ENCODE measurements at regions not wholly inside any gene's neighbourhood (a gene's known extent, or its start where the extent isn't known, plus 50 kb on each side); places are given as distances from the start of the nearest gene placed in this dataset.
"Not testable (repeated sequence)": the region's sequence is repeated elsewhere in the genome, so short reads cannot be mapped to it uniquely, and the experiment has no call there.

DNA sequence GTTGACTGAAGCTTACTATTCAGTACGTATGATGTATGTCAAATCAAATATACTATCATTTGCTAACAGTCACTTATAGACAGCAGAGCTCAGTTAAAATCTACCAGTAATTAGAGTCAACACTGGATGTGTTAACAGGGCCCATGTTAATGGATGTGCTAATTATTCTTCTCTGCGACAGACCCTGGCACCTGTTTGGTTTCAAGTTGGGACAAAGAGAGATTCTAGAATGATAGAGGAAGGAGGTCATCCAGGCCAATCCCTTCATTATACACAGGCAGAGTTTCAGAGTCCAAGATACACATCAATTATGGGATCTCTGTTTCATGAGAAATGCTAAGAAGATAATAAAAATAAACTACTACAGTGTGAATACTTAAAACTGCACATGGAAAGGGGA, 615.0 kb downstream of the ZNF608 start:
- DNase-seq (ENCODE audit: low read depth in 2 of 2), result no peak

- no peak for DNase-seq (ENCODE audit: low read depth in 2 of 2)
These were observed 615.6 kb downstream of the ZNF608 start for GRCh38 chr5:124130816-124131215.

DNA sequence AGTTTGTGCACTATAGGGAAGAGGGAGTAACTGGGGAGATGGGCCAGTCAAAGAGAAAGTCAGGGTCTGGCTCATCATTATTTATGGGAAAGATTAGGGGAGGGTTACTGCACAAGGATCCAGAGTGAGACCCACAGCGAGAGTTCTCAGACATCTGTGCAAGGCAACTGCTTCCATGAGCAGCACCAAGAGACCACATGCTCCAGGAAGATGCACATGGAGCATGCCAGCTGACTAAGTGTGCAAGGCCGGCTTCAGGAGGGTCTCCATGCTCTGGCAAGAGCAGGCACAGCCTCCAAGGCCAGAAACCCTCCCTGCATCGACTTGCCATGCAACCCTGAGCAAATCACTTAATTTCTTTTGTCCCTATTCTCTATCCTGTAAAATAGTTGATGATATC, 616.9 kb downstream of the CSNK1G3 start:
- DNase-seq (ENCODE audit: low read depth in 2 of 2), result no peak

DNA sequence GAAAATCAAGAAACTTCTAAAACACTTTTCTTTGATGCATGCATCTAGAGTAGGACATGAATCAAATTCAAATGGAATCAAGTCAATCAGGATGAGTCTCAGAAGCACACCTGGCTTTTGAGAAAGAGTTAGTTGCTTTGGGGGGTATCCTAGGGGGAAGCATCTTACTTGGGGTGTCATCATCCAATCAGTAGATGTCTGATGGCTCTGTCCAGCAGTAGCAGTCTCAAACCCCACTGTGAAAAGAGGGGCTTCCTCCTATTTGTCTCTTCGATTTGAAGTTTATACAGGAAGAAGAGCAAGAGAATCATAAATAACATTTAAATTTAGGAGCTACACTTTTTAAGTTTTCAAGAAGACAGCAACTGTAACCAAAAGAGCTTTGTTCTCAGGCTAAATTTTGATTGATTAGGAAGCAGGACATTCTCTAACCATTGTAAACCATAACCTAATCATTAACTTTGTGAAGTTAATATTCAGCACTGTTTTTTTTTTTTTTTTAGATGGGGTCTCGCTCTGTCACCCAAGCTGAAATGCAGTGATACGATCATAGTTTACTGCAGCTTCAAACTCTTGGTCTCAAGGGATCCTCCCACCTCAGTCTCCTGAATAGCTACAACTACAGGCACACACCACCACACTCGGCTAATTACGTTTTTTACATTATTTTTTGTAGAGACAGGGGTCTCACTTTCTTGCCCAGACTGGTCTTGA, 614.7 kb downstream of the CSNK1G3 start:
- no peak for DNase-seq (ENCODE audit: low read depth in 2 of 2)

DNA sequence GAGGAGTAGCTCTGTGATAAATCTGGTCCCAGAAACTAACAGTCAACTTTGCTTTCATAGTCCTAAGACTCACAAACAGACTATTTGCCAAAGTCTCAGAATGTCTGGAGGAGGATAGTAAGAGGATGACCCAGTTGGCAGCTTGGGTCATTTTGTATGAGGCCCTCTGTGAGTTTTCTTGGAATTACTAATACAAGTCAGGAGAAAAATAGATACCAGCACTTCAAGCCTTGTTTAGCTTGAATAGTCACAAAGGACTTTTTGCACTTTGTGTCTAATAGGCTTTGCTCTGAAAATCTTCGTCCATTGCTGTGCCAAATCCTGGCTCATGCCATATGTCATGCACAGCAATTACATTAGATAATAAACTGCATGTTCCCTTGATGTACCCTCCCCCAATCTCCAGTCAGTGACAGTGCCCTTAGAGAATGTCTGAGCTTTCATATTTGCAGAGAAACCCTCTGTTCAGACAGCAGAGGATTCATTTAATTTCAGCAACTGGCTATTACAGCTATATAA, 612.8 kb downstream of the CSNK1G3 start:
- no peak for DNase-seq (ENCODE audit: low read depth in 2 of 2)

DNA sequence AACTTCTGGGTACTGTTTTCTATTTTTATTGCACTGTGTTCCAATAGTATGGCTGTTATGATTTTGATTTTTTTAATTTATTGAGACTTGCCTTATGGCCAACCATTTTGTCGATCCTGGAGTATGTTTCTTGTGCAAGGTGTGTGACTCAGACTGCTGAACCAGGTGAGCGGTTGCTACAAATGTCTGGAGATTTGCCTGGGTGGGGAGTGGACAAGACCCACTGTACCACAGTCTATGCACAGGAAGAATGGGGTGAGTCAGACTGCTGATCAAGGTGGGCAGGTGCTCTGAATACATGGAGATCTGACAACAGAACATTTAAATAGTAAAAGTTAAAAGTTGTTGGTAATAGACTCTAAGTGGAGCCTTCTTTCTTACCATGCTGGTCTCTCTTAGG, 609.2 kb downstream of the CSNK1G3 start:
- no peak for DNase-seq (ENCODE audit: low read depth in 2 of 2)

DNA sequence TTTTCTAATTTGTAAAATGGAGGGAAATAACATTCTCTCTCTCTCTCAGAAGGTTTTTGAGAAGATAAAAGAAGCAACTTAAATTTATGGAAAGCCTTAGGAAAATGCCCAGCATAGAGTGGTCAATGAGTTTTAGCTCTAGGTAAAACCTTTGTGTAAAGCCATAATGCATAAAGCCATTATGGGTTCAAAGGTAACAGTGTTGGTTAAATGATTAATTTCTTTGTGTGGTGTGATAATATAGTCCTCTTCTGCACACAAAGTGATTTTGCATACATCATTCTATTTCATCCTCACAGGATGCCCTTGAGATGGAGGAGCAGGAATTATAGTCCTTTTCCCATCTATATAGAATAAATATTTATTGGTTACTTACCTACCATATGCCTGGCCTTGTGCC, 602.9 kb downstream of the CSNK1G3 start:
- DNase-seq (ENCODE audit: low read depth in 2 of 2), result no peak

DNA sequence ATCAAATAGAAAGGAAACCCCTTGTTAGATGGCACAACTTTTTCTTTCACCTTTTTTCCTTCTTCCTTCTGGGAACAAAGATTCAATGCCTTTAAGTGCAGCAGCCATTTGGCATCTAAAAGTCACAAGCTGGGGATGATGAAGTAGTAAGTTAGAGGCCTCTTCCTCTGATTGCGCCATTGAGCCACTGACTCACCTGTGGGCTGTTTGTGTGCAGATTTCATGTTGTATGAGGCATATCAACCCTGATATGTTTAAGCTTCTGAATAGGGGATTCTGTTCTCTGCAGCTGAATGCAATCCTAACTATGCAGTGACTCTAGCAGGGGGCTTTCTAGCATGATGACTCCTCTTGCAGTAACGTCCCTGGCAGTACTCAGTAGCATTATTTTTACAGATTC, 599.9 kb downstream of the CSNK1G3 start:
- DNase-seq (ENCODE audit: low read depth in 2 of 2), result no peak

- DNase-seq (ENCODE audit: low read depth in 2 of 2), result no peak
These were observed 599.0 kb downstream of the CSNK1G3 start for GRCh38 chr5:124110942-124111341.

GRCh38 chr5:124105326-124105725, 593.3 kb downstream of the CSNK1G3 start:
- DNase-seq (ENCODE audit: low read depth in 2 of 2), result no peak

- no peak for DNase-seq (ENCODE audit: low read depth in 2 of 2)
These were observed 592.8 kb downstream of the CSNK1G3 start for GRCh38 chr5:124104821-124105220.

GRCh38 chr5:124104344-124104743, 592.4 kb downstream of the CSNK1G3 start:
- DNase-seq (ENCODE audit: low read depth in 2 of 2), result no peak

GRCh38 chr5:124103671-124104070, 591.7 kb downstream of the CSNK1G3 start:
- DNase-seq (ENCODE audit: low read depth in 2 of 2), result no peak

DNA sequence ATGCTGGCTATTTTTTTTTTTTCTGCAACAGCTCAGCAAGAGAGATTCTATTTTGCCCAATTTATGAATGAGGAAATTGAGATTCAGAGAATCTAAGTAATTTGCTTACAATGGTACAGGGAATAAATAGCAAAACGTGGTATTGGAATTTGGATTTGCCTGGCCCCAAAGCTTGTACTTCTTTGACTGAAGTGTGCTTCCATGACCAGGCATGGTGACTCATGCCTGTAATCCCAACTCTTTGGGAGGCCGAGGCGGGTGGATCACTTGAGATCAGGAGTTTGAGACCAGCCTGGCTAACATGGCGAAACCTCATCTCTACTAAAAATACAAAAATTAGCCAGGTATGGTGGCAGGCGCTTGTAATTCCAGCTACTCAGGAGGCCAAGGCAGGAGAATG, 591.1 kb downstream of the CSNK1G3 start:
- DNase-seq (ENCODE audit: low read depth in 2 of 2), result not testable (repeated sequence)

- DNase-seq (ENCODE audit: low read depth in 2 of 2), result no peak
These were observed 590.5 kb downstream of the CSNK1G3 start for GRCh38 chr5:124102486-124102885.

DNA sequence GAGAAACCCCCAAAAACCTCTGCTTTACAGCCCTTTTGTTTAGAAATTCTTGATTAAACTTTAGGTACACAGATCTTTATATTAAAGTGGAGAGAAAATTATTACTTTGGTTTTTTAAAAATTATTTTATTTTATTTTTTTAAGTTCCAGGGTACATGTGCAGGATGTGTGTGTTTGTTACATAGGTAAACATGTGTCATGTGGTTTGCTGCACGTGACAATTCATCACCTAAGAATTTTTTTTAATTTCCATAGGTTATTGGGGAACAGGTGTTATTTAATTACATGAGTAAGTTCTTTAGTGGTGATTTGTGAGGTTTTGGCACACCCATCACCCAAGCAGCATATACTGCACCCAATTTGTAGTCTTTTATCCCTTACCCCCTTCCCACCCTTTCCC, 581.7 kb downstream of the CSNK1G3 start:
- no peak for DNase-seq (ENCODE audit: low read depth in 2 of 2)

DNA sequence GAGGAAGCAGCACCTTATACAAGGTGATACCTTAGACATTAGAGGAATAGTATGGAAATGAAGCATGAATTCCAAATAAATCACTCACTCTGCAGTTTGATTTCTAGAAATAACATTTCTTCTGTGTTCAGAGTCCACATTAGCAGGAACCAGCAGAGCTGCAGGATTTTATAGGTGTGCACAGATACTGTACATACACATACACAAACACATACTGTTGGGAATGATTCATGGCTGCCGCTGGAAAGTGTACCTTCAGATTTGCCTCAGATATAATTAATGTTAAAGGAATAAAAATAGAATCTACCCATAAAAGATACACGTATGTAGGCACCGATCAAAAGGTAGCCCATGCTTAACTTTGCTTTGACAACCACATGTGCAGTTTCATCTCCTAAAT, 578.1 kb downstream of the CSNK1G3 start:
- no peak for DNase-seq (ENCODE audit: low read depth in 2 of 2)

DNA sequence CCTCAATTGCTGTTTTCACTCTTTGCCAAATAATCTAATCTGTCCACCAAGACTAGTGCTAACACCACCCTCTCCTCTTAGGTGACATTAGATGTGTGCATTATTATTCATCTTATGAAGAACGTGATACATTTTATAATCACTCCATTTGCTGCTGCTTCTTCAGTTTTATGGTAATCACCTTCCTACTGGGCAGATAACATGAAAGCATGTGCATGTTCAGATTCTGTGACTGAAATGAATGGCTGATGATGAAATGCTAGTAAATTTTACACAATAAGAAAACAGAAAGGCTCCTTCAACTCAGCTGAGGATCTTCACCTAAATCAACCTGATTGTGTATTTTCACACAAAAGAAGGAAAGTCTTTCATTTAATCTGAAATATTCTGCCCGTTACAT, 577.6 kb downstream of the CSNK1G3 start:
- DNase-seq (ENCODE audit: low read depth in 2 of 2), result no peak

- no peak for DNase-seq (ENCODE audit: low read depth in 2 of 2)
These were observed 576.5 kb downstream of the CSNK1G3 start for GRCh38 chr5:124088289-124089032.

- no peak for DNase-seq (ENCODE audit: low read depth in 2 of 2)
These were observed 575.8 kb downstream of the CSNK1G3 start for GRCh38 chr5:124087752-124088151.

- DNase-seq (ENCODE audit: low read depth in 2 of 2), result no peak
These were observed 568.3 kb downstream of the CSNK1G3 start for GRCh38 chr5:124080256-124080655.

DNA sequence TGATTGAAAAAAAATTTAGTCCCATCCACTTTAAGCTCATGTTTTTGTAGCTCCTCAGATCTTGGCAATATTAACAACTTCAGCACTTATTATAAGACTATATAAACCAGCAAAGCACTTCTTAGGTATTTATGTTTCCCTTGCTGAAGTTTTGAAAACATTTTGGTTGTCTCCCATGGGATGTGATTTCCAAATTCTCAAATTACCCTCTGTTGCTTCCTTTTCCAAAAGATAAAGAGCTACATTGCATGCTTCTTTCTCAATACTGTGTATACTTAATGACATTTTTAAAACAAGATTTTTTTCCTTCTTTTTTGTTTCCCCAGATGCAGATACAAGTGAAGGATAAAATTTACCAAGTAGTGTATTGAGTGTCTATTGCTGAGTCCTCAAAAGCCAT, 567.1 kb downstream of the CSNK1G3 start:
- no peak for DNase-seq (ENCODE audit: low read depth in 2 of 2)

DNA sequence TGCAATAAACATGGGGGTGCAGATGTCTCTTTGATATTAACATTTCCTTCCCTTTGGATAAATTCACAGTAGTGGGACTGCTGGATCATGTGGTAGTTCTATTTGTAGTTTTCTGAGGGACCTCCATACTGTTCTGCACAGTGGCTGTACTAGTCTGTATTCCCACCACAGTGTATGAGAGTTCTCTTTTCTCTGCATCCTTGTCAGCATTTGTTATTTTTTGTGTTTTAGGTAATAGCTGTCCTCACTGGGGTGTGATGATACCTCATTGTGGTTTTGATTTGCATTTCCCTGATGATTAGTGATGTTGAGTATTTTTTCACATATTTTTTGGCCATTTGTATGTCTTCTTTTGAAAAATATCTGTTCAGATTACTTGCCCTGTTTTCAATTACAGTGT, 562.5 kb downstream of the CSNK1G3 start:
- no peak for DNase-seq (ENCODE audit: low read depth in 2 of 2)

All from lung microvascular endothelial cell (primary cell).